Islet precursor cell (in vitro differentiated cells): ENCODE measurements at regions not wholly inside any gene's neighbourhood (a gene's known extent, or its start where the extent isn't known, plus 50 kb on each side); places are given as distances from the start of the nearest gene placed in this dataset.

ENCODE experiments used
- DNase-seq: peaks from one replicate; pipeline ENCODE4 v3.0.0-alpha.2; 2018

DNA sequence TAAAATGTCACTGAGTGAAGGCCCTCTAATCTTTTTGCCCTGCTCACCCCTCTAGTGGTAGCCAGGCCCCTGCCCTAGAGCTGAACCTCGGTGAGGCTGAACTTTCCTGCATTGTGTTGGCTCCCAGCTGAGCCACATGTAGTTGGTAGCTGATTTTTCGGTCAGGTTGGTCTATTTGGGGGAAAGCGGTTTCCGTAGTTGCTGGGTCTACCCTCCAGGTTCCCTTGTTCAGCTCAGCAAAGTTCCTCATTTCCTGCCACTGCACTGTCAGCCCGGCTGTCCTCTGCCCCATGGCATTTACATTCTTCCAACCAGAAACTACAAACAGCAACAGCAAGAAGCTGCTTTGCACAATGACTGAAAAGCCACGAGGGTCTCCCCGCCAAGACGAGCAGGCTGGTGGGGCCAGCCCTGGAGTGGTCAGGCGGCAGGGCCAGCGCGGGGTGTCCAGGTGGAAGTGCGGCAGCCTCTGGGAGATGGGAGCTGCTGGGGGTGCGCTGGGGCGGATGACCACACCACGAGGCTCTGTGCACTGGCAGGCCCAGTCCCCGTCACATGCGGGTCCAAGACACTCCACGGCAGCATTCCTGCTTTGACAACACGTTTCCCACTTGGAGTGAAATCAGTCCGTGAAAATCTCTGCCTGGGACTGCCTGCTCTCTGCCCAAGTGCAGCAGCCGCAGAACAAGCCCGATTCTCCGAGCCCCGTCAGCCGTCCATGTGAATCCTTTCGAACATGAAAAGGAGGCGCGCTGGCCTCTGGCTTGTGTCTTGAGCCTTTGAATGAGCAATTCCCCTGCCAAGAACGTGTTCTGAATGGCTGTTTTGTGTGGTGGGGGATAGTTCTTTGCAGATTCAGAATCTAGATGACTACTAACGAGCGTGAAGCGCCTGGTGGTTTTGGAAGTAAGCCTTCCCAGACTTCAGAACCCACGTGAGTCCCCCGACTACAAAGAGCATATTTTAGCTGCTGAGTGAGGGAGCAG is 159.4 kb downstream of the ASB1 start:
- DNase-seq: peak; percentile 45

DNA sequence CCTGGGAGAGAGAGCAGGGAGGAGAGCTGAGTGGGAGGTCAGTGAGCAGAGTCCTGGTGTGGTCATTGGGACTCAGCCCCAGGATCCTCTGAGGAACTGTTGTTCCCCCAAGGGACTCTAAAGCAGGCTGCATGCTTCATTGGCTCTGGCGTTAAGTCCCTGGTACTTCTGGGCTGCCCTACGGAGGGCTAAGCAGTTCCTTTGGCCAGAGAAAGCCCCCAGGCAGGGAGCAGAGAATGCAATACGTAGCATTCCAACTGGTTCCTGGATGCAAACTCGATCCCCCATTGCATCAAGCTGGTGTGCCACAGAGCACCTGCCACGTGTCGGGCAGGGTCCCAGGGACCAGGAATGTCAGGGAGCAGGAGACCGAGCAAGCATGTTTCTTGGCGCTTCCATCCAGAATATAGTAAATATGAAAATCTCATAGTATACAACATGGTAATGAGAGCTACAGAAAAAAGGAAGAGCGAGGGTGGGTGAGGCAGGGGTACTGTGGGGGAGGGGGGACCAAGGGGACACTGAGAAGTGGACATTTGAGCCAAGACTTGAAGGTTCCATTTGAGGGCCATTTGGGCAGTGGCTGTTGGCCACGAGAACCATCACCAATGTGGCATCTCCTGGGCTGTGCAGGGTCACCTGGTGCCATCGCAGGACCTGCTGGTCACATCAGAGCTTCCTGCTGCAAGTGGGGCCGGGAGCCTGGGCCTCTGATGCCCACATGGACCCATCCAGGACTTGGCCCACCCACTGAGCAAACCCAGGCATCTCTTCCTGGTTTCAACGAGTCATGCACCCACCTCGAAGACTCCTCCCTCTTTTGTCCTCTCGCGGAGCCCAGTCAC is 160.4 kb downstream of the ASB1 start:
- DNase-seq: peak; percentile 45

DNA sequence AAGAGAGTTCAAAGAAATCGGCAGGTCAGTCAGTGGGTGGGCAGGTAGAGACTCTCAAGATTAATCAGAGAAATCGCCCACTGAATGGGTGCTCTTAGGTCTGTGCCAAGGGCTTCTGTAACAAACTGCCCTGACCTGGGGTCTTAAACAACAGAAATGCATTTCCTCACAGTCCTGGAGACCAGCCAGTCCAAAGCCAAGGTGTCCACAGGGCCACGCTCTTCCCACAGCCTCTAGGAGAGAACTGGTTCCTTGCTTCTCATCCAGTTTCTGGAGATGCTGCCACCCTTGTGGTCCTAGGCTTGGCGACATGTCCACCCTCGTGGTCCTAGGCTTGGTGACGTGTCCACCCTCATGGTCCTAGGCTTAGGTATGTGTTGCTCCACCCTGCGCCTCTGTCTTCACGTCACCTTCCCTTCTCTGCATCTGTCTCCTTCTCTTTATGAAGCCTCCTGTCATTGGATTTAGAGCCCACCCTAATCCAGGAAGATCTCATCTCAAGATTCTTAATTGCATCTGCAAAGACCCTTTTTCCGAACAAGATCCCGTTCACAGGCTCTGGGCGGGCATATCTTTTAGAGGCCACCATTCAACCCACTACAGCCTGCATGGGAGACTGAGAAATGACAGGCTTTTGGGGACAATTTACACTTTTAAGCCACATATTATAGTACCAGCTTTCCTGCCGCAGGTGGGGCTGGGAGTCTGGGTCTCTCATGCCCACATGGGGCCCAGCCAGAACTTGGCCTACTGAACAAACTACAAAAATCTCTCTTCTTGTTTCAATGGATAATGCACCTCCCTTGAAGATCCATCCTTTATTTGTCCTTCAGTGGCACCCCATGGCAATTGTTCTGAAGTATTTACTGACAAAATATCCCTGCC is 161.3 kb downstream of the ASB1 start:
- peak; percentile 20 for DNase-seq

- peak; percentile 45 for DNase-seq
Observed at GRCh38 chr2:238589591-238590460, 163.1 kb downstream of the ASB1 start.

- DNase-seq: no peak
Observed at GRCh38 chr2:238591732-238592131, 165.0 kb downstream of the ASB1 start.

GRCh38 chr2:238593236-238593635 is 166.5 kb downstream of the ASB1 start:
- DNase-seq: no peak

DNA sequence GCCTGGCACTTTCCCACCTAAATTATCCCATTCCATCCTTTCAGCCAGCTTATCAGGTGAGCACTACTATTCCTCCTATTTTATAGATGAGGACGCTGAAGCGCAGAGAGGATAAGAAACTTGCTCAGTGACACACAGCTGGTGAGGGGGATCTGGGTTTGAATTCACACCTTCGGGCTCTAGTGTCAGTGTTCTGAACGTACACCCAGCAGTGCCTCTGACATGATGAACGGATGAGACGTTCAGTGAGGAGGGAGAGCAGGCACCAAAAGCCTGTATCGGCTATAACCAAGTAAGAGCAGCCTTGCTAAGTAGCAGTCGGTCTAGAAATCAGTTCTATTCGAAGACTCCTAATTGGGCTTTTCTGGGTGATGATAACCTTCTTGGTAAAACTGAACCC is 167.0 kb downstream of the ASB1 start:
- DNase-seq: no peak

GRCh38 chr2:238594796-238595749 is 168.3 kb downstream of the ASB1 start:
- no peak for DNase-seq

GRCh38 chr2:238595750-238596570 is 169.2 kb downstream of the ASB1 start:
- DNase-seq: no peak

DNA sequence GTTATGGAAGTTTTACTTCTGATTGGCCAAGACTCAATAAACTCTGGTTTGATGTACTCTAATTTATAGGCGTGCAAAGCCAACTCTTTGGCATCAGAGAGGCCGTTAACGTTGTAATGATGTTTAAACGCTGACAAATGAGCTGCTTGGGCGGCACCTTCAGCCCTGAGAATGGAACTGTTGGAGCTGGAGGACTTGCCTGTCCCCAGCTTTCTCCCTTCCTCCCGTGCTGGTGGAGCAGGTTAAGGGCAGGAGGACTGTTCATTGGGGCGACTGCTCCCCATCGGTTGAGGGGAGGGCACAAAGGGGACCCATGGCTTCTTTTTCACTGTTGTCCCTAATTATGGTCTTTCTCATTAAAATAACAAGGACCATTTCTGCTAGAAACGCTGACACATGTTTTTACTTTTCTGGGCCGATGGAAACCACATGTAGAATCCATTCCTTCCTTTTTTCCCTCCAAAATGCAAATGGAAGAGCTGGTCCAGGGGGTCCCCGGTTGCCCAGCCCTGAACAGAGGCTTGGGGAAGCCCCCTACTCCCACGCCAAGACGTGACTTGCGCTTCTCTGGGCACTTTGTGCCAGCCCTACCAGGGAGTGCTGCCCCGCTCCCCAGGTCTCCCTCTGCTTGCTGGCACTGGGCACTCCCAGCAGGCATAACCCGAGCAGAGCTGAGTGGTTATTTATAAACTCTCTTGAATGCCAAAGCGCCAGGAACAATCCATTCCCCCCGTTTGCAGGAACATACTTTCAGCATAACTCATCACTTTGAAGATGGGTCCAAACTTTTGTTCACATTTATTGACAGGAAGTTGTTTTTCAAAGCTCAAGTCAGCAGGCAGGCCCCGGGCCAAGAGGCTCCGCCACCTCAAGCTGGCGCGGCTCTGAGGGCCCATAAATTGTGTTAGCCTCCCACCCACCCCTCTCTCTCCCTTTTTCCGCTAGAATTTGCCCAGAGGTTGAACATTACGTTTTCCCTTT is 170.1 kb downstream of the ASB1 start:
- no peak for DNase-seq

DNA sequence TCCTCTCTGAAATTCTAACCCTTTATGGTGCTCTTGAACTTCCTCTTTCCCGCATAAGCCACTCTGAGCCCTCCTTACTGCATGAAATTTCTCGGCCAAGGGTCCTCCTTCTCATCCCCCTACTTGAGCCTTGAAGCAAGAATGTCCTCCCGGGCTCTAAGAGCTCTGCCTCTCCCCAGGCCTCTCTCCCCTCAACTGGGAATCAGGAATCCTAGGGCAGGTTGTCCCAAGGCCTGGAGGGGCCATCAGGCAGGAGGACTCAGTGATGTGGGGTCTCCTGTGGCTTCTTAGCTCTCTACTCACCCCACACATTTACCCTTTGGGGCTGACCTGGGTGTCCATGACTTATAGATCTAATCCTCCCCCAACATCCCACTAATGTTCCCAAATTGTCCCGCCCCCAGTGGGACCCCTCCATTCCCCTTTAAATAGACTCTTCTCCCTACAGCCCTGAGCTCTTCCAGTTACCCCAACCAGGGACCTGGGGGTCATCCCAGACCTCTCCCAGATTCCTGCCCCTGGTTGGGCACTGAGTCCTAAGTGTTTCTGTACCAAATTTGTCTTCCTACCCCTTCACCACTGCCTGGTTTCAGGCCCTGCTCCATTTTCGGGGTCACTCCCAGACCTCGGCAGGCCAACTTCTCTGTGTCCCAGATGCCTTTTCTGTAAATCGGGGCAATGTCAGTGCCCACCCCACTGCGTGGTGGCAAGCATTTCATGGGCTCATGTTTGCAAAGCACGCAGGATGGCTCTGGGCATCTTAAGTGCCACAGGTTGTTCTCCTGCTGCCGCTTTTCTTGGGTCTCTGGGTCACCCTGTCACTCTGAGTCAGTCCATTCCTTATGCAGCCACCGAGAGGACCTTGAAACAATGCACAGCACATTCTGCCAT is 171.2 kb downstream of the ASB1 start:
- DNase-seq: no peak

- DNase-seq: no peak
Observed at GRCh38 chr2:238598802-238599530, 172.2 kb downstream of the ASB1 start.

GRCh38 chr2:238599549-238600505 is 173.1 kb downstream of the ASB1 start:
- no peak for DNase-seq

- DNase-seq: no peak
Observed at GRCh38 chr2:238600506-238601432, 174.0 kb downstream of the ASB1 start.
